Glutamatergic neuron (in vitro differentiated cells): ENCODE measurements at regions not wholly inside any gene's neighbourhood (a gene's known extent, or its start where the extent isn't known, plus 50 kb on each side); places are given as distances from the start of the nearest gene placed in this dataset.

Experiments used
- DNase-seq: peaks from one replicate; pipeline ENCODE4 v3.0.0; 2022
- H3K27ac Mint-ChIP-seq: one replicate; pipeline ENCODE4 v1.8.0; 2020; ENCODE audit warnings: mild to moderate bottlenecking, mixed read lengths, inconsistent platforms; ENCODE audit not compliant: unreplicated experiment
- H3K27me3 Mint-ChIP-seq: one replicate; pipeline ENCODE4 v1.8.0; 2020; ENCODE audit warnings: mild to moderate bottlenecking, moderate library complexity, mixed read lengths, inconsistent platforms; ENCODE audit not compliant: unreplicated experiment
- H3K36me3 Mint-ChIP-seq: one replicate; pipeline ENCODE4 v1.8.0; 2020; ENCODE audit warnings: mild to moderate bottlenecking, mixed read lengths, inconsistent platforms; ENCODE audit not compliant: unreplicated experiment
- H3K4me1 Mint-ChIP-seq: one replicate; pipeline ENCODE4 v1.8.0; 2020; ENCODE audit warnings: mild to moderate bottlenecking, low read depth, mixed read lengths, inconsistent platforms; ENCODE audit not compliant: unreplicated experiment
- H3K4me3 Mint-ChIP-seq: one replicate; pipeline ENCODE4 v1.8.0; 2020; ENCODE audit warnings: mild to moderate bottlenecking, mixed read lengths, inconsistent platforms; ENCODE audit not compliant: unreplicated experiment
- H3K9me3 Mint-ChIP-seq: one replicate; pipeline ENCODE4 v1.8.0; 2020; ENCODE audit warnings: mild to moderate bottlenecking, moderate library complexity, mixed read lengths, inconsistent platforms; ENCODE audit not compliant: unreplicated experiment
- CTCF ChIP-seq: fragments of 200-600 bp; sonication (generic); IDR thresholded peaks from one replicate; pipeline ENCODE4 v1.5.0; 2021; ENCODE audit not compliant: partially characterized antibody, unreplicated experiment

- no peaks in the 10 kb centered on the region for H3K9me3 Mint-ChIP-seq
Measured at GRCh38 chr18:41842886-41843285, 112.1 kb upstream of the PIK3C3 start.

GRCh38 chr18:41829647-41830516 is 125.2 kb upstream of the PIK3C3 start:
- Mint-ChIP-seq H3K9me3 (no peaks in the 10 kb centered on the region), H3K36me3 (no peaks in the 10 kb centered on the region), H3K27ac (no peak overlapping the region), H3K4me1 (no peaks in the 10 kb centered on the region), H3K4me3 (no peak overlapping the region), H3K27me3 (no peaks in the 10 kb centered on the region)
- no peak for TF ChIP-seq CTCF
- no peak for DNase-seq

More at GRCh38 chr18:41842886-41843285, 112.1 kb upstream of the PIK3C3 start:
- no peak for TF ChIP-seq CTCF
- Mint-ChIP-seq H3K36me3 (no peaks in the 10 kb centered on the region), H3K27me3 (no peaks in the 10 kb centered on the region), H3K27ac (no peak overlapping the region), H3K4me3 (no peak overlapping the region), H3K4me1 (no peaks in the 10 kb centered on the region)
- DNase-seq = no peak

GRCh38 chr18:41828137-41828536 is 126.9 kb upstream of the PIK3C3 start:
- no peaks in the 10 kb centered on the region for H3K4me1 Mint-ChIP-seq
- no peak for TF ChIP-seq CTCF
- H3K9me3 Mint-ChIP-seq = no peaks in the 10 kb centered on the region
- no peaks in the 10 kb centered on the region for H3K36me3 Mint-ChIP-seq
- no peak for DNase-seq
- H3K27ac Mint-ChIP-seq = no peak overlapping the region
- H3K4me3 Mint-ChIP-seq = no peak overlapping the region
- no peaks in the 10 kb centered on the region for H3K27me3 Mint-ChIP-seq

- no peak overlapping the region for H3K27ac Mint-ChIP-seq
- no peaks in the 10 kb centered on the region for H3K4me1 Mint-ChIP-seq
- H3K9me3 Mint-ChIP-seq = no peaks in the 10 kb centered on the region
- H3K4me3 Mint-ChIP-seq = no peak overlapping the region
- no peak for DNase-seq
- no peaks in the 10 kb centered on the region for H3K27me3 Mint-ChIP-seq
- no peaks in the 10 kb centered on the region for H3K36me3 Mint-ChIP-seq
- no peak for TF ChIP-seq CTCF
Measured at GRCh38 chr18:41820784-41821183, 134.2 kb upstream of the PIK3C3 start.
